ENCODE measurements at regions not wholly inside any gene's neighbourhood (a gene's known extent, or its start where the extent isn't known, plus 50 kb on each side); places are given as distances from the start of the nearest gene placed in this dataset.

DNA sequence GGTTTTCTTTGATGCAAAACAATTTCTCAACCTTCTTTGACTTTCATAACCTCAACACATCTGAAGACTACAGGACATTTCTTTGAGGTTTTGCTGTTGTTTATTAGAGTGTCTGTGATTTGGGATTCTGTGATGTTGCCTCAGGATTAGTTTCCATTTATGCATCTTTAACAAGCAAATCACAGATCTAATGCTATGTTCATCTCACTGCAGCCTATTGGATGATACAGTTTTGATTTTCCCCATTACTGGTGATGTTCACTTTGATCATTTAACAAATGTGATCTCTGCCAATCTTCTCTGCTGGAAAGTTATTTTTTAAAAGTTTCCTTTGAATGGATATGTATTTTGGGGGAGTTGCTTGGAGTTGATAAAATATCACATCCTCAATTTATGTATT, 624.9 kb upstream of the HS3ST1 start:
- FAIRE-seq = no peak
- DNase-seq (ENCODE audit: low spot score) = no peak
- H3K9me3 ChIP-seq (ENCODE audit: low read length) = peaks cover 91% of the 10 kb centered on the region
- H3K4me1 ChIP-seq (ENCODE audit: insufficient read depth, low read length) = no peaks in the 10 kb centered on the region
- H2AFZ ChIP-seq (ENCODE audit: low read length) = no peak overlapping the region
- H3K27ac ChIP-seq (ENCODE audit: extremely low read length, insufficient read depth, low read length) = no peak overlapping the region
- H3K4me3 ChIP-seq (replicated peaks in 1 of 3; ENCODE audit: insufficient read depth in 1 of 3, low read depth in 2 of 3, low read length in 3 of 3) = no peak overlapping the region
- POLR2A ChIA-PET = no interaction called here
- no peaks in the 10 kb centered on the region for H3K36me3 ChIP-seq (replicated peaks in 1 of 2; ENCODE audit: control insufficient read depth in 1 of 2, insufficient read depth in 2 of 2, low read length in 2 of 2)
- CTCF ChIA-PET (ENCODE audit: low intra/inter-chr PET ratio, low total read pairs) = no interaction called here
- BruUV-seq (replicated peaks) = no TSS peak
- intact Hi-C loops (cut with micrococcal nuclease; ENCODE audit: unreplicated experiment) = no loop called here
- in situ Hi-C loops (cut with HindIII; ENCODE audit: extremely low pct_ligation_motif_present, low pct_unique_long_range_greater_than_20kb) = no loop called here
- H3K27me3 ChIP-seq (ENCODE audit: control insufficient read depth in 1 of 2, insufficient read depth in 2 of 2, low read length in 2 of 2) = no peaks in the 10 kb centered on the region
- H3K9ac ChIP-seq (ENCODE audit: insufficient read depth, low read depth, low read length) = no peak overlapping the region
- no peak overlapping the region for H3K4me2 ChIP-seq (ENCODE audit: low read depth, low read length)
- no peaks in the 10 kb centered on the region for H3K79me2 ChIP-seq (ENCODE audit: insufficient read depth, low read length)
- TF ChIP-seq, protein P1, sequence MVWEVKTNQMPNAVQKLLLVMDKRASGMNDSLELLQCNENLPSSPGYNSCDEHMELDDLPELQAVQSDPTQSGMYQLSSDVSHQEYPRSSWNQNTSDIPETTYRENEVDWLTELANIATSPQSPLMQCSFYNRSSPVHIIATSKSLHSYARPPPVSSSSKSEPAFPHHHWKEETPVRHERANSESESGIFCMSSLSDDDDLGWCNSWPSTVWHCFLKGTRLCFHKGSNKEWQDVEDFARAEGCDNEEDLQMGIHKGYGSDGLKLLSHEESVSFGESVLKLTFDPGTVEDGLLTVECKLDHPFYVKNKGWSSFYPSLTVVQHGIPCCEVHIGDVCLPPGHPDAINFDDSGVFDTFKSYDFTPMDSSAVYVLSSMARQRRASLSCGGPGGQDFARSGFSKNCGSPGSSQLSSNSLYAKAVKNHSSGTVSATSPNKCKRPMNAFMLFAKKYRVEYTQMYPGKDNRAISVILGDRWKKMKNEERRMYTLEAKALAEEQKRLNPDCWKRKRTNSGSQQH (CRISPR knock-in tag; IDR thresholded peaks at IDR 0.05; ENCODE audit: low read depth) = no peak
- no peak for TF ChIP-seq ZNF777 (CRISPR knock-in tag; IDR thresholded peaks at IDR 0.05)
- no peak for TF ChIP-seq SIX4 (CRISPR knock-in tag; IDR thresholded peaks at IDR 0.05)
- TF ChIP-seq KDM5B (CRISPR knock-in tag; IDR thresholded peaks at IDR 0.05; ENCODE audit: borderline replicate concordance) = no peak
- TF ChIP-seq KLF9 (CRISPR knock-in tag; IDR thresholded peaks at IDR 0.05; ENCODE audit: low read depth) = no peak
- TF ChIP-seq SMARCC2 (IDR thresholded peaks at IDR 0.05) = no peak
- TF ChIP-seq PTBP1 (IDR thresholded peaks at IDR 0.05; ENCODE audit: low read depth, low read length, poor library complexity, severe bottlenecking) = no peak
- TF ChIP-seq SCMH1 (CRISPR knock-in tag; IDR thresholded peaks at IDR 0.05; ENCODE audit: borderline replicate concordance) = no peak
- TF ChIP-seq ARNT (IDR thresholded peaks at IDR 0.05) = no peak
- no peak for TF ChIP-seq ZNF543 (CRISPR knock-in tag; IDR thresholded peaks at IDR 0.05)
- no peak for TF ChIP-seq ZNF251 (CRISPR knock-in tag; IDR thresholded peaks at IDR 0.05)
- H4K20me1 ChIP-seq (ENCODE audit: insufficient read depth, low read length) = no peaks in the 10 kb centered on the region
- no peak for ATAC-seq

DNA sequence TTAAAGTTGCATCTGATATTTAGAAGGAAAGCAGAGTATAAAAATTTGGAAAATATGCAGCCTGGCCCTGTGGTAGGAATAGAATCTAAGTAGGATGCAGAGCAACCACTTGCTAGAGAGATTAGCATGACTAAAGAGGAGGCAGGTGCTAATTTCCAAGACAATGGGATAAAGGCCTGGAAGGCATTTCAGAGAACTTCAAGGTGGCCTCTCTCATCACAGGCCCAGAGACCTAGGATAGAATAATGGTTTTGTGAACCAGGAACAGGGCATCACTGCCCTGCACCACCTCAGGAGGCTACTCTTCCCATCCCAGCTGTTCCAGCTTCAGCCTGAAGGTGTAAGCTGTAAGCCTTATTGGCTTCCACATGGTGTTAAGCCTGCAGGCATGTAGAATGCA, 621.7 kb upstream of the HS3ST1 start:
- FAIRE-seq (no peak), DNase-seq (ENCODE audit: low spot score) (no peak), ATAC-seq (no peak)
- peaks cover 90% of the 10 kb centered on the region for H3K9me3 ChIP-seq (ENCODE audit: low read length)
- H3K4me2 ChIP-seq (ENCODE audit: low read depth, low read length) = no peak overlapping the region
- CTCF ChIA-PET (ENCODE audit: low intra/inter-chr PET ratio, low total read pairs) = no interaction called here
- H3K36me3 ChIP-seq (replicated peaks in 1 of 2; ENCODE audit: control insufficient read depth in 1 of 2, insufficient read depth in 2 of 2, low read length in 2 of 2) = no peaks in the 10 kb centered on the region
- H2AFZ ChIP-seq (ENCODE audit: low read length) = no peak overlapping the region
- intact Hi-C loops (cut with micrococcal nuclease; ENCODE audit: unreplicated experiment) = no loop called here
- BruUV-seq (replicated peaks) = no TSS peak
- H3K27ac ChIP-seq (ENCODE audit: extremely low read length, insufficient read depth, low read length) = no peak overlapping the region
- H3K27me3 ChIP-seq (ENCODE audit: control insufficient read depth in 1 of 2, insufficient read depth in 2 of 2, low read length in 2 of 2) = no peaks in the 10 kb centered on the region
- H3K9ac ChIP-seq (ENCODE audit: insufficient read depth, low read depth, low read length) = no peak overlapping the region
- H3K4me1 ChIP-seq (ENCODE audit: insufficient read depth, low read length) = no peaks in the 10 kb centered on the region
- no peak overlapping the region for H3K4me3 ChIP-seq (replicated peaks in 1 of 3; ENCODE audit: insufficient read depth in 1 of 3, low read depth in 2 of 3, low read length in 3 of 3)
- POLR2A ChIA-PET = no interaction called here
- in situ Hi-C loops (cut with HindIII; ENCODE audit: extremely low pct_ligation_motif_present, low pct_unique_long_range_greater_than_20kb) = no loop called here
- H4K20me1 ChIP-seq (ENCODE audit: insufficient read depth, low read length) = no peaks in the 10 kb centered on the region
- H3K79me2 ChIP-seq (ENCODE audit: insufficient read depth, low read length) = no peaks in the 10 kb centered on the region
- TF ChIP-seq NR1H2 (CRISPR knock-in tag; IDR thresholded peaks at IDR 0.05; ENCODE audit: borderline replicate concordance, low read depth) (no peak), STAG1 (CRISPR knock-in tag; IDR thresholded peaks at IDR 0.05) (no peak), NFKBIZ (CRISPR knock-in tag; IDR thresholded peaks at IDR 0.05) (no peak), SATB2 (CRISPR knock-in tag; IDR thresholded peaks at IDR 0.05) (no peak), FOXJ3 (CRISPR knock-in tag; IDR thresholded peaks at IDR 0.05; ENCODE audit: borderline replicate concordance) (no peak), TBX2 (CRISPR knock-in tag; IDR thresholded peaks at IDR 0.05; ENCODE audit: borderline replicate concordance) (no peak), ZNF468 (CRISPR knock-in tag; IDR thresholded peaks at IDR 0.05) (no peak), HNRNPH1 (optimal IDR thresholded peaks at IDR 0.05; ENCODE audit: low read depth, low read length) (no peak), FOXK1 (CRISPR knock-in tag; IDR thresholded peaks at IDR 0.05; ENCODE audit: borderline replicate concordance, low read depth) (no peak), NCOA2 (CRISPR knock-in tag; IDR thresholded peaks at IDR 0.05) (no peak)
- TF ChIP-seq, protein P2, sequence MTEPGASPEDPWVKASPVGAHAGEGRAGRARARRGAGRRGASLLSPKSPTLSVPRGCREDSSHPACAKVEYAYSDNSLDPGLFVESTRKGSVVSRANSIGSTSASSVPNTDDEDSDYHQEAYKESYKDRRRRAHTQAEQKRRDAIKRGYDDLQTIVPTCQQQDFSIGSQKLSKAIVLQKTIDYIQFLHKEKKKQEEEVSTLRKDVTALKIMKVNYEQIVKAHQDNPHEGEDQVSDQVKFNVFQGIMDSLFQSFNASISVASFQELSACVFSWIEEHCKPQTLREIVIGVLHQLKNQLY (CRISPR knock-in tag; IDR thresholded peaks at IDR 0.05) = no peak

Data from HepG2 (cell line).